ENCODE measurements at regions not wholly inside any gene's neighbourhood (a gene's known extent, or its start where the extent isn't known, plus 50 kb on each side); places are given as distances from the start of the nearest gene placed in this dataset.

DNA sequence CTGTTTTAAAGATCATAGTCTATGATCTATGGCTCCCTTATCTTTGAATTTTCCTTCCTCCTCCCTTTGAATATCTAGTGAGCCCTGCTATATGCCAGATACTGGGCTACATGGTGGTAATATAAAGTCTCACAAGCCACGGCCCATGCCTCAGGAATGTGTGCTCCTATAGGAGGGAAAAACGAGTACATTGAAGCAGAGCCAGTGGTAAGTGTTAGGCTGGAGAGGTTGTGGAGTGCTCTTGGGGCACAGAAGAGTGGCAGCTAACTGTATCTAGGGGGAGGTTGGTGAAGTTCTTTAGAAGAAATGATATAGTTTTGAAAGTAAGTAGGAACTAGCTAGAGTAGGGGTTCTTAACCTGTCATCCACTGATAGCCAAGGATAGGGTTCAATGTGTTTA lies 105.8 kb upstream of the PMFBP1 start:
- no peaks in the 10 kb centered on the region for H3K4me1 ChIP-seq (ENCODE audit: insufficient read depth)
- TF ChIP-seq EP300 (IDR thresholded peaks at IDR 0.05) (no peak), POLR2A (IDR thresholded peaks at IDR 0.05) (no peak), CTCF (IDR thresholded peaks at IDR 0.05) (no peak)
- H3K27ac ChIP-seq = no peak overlapping the region
- no peaks in the 10 kb centered on the region for H3K27me3 ChIP-seq
- H3K4me3 ChIP-seq = no peak overlapping the region
- no peaks in the 10 kb centered on the region for H3K9me3 ChIP-seq
- WGBS, 3 donors = 74 to 79% (median 75%) methylated on average over 2 of the region's 2 CpGs
- no peaks in the 10 kb centered on the region for H3K36me3 ChIP-seq
- no peak for DNase-seq
- intact Hi-C loops (cut with DNase I) = loop anchor here in 1 of 4 donors (2.0 kb wide), 1 partner anchor 35 kb away; no protein-coding TSS in a partner anchor

GRCh38 chr16:72271699-72272240 lies 99.8 kb upstream of the PMFBP1 start:
- WGBS, 3 donors = 86 to 91% (median 87%) methylated on average over 3 of the region's 3 CpGs
- Histone ChIP-seq H3K36me3 (no peaks in the 10 kb centered on the region), H3K27ac (no peak overlapping the region), H3K4me1 (ENCODE audit: insufficient read depth) (peaks cover 4% of the 10 kb centered on the region), H3K4me3 (no peak overlapping the region), H3K9me3 (no peaks in the 10 kb centered on the region), H3K27me3 (no peaks in the 10 kb centered on the region)
- no peak for DNase-seq
- intact Hi-C loops (cut with DNase I) = no loop called here
- TF ChIP-seq EP300 (IDR thresholded peaks at IDR 0.05) (no peak), POLR2A (IDR thresholded peaks at IDR 0.05) (no peak), CTCF (IDR thresholded peaks at IDR 0.05) (no peak)

DNA sequence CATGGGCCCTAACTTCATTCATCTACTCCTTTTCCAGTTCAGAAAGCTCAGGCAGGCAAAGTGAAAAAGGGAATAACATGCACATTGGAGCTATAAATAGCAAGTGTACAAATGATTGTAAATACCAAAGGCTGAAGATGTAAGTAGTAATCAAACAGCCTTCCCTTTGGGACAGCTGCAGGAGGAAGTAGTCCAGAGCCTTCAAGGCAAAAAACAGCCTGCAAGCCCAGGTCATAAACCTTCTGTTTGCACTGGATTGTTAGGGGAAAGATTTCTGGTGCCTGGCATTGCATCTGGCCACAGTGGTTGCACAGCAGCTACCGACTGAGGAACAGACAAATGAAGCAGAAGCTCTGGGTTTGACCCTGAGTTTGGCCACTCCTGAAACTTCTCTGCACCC lies 98.6 kb upstream of the PMFBP1 start:
- Histone ChIP-seq H3K9me3 (no peaks in the 10 kb centered on the region), H3K36me3 (no peaks in the 10 kb centered on the region), H3K4me1 (ENCODE audit: insufficient read depth) (peaks cover 4% of the 10 kb centered on the region), H3K27ac (no peak overlapping the region), H3K4me3 (no peak overlapping the region), H3K27me3 (no peaks in the 10 kb centered on the region)
- WGBS, 3 donors = 26 to 40% (median 33%) methylated on average over 1 of the region's 1 CpG
- TF ChIP-seq EP300 (IDR thresholded peaks at IDR 0.05) (no peak), POLR2A (IDR thresholded peaks at IDR 0.05) (no peak), CTCF (IDR thresholded peaks at IDR 0.05) (no peak)
- DNase-seq = no peak
- intact Hi-C loops (cut with DNase I) = no loop called here

GRCh38 chr16:72266836-72267235 lies 94.9 kb upstream of the PMFBP1 start:
- no peak for TF ChIP-seq CTCF (IDR thresholded peaks at IDR 0.05)
- no peak for TF ChIP-seq EP300 (IDR thresholded peaks at IDR 0.05)
- TF ChIP-seq POLR2A (IDR thresholded peaks at IDR 0.05) = no peak
- Histone ChIP-seq H3K27ac (no peak overlapping the region), H3K4me1 (ENCODE audit: insufficient read depth) (peaks cover 4% of the 10 kb centered on the region), H3K27me3 (no peaks in the 10 kb centered on the region), H3K36me3 (no peaks in the 10 kb centered on the region), H3K9me3 (no peaks in the 10 kb centered on the region), H3K4me3 (no peak overlapping the region)
- intact Hi-C loops (cut with DNase I) = no loop called here
- DNase-seq = no peak
- WGBS, 3 donors = 79 to 95% (median 95%) methylated on average over 6 of the region's 6 CpGs
